ENCODE measurements at regions not wholly inside any gene's neighbourhood (a gene's known extent, or its start where the extent isn't known, plus 50 kb on each side); places are given as distances from the start of the nearest gene placed in this dataset.

GRCh38 chr17:20733923-20734322, 154.4 kb downstream of the CDRT15L2 start:
- TF ChIP-seq EP300 (IDR thresholded peaks at IDR 0.05; ENCODE audit: low read depth) (no peak), CTCF (IDR thresholded peaks at IDR 0.05) (no peak), POLR2A (IDR thresholded peaks at IDR 0.05) (no peak)

Data from transverse colon (tissue), 3 donors.